WTC11 (cell line): ENCODE measurements at regions not wholly inside any gene's neighbourhood (a gene's known extent, or its start where the extent isn't known, plus 50 kb on each side); places are given as distances from the start of the nearest gene placed in this dataset.

Experiments
- ATAC-seq: fragments of 200-7000 bp; cut with Tn5 transposase; 2 replicates; pipeline ENCODE4 v1.10.0; 2021; ENCODE audit warnings: mild to moderate bottlenecking, moderate library complexity
- CTCF ChIA-PET: fragments of 300-600 bp; sonication (Branson Sonifier 250); formaldehyde crosslinking; loops from one replicate; lab custom pipeline; 2021; ENCODE audit warnings: antibody characterized with exemption; lab: Charles Lee
- POLR2A ChIA-PET: fragments of 350-600 bp; sonication (Branson Sonifier 250); formaldehyde crosslinking; loops from one replicate; lab custom pipeline; 2021; ENCODE audit warnings: antibody characterized with exemption; lab: Charles Lee
- DNase-seq: peaks from one replicate; pipeline ENCODE4 v3.0.0; 2021; ENCODE audit warnings: low spot score
- H3K27ac Mint-ChIP-seq: 2 replicates; pipeline ENCODE4 v1.8.0; 2021; ENCODE audit warnings: mixed read lengths
- H3K27me3 Mint-ChIP-seq: 2 replicates; pipeline ENCODE4 v1.8.0; 2021; ENCODE audit warnings: low read depth, mild to moderate bottlenecking, moderate library complexity, mixed read lengths
- H3K36me3 Mint-ChIP-seq: 2 replicates; pipeline ENCODE4 v1.8.0; 2021; ENCODE audit warnings: mixed read lengths
- H3K4me1 Mint-ChIP-seq: 2 replicates; pipeline ENCODE4 v1.8.0; 2022; ENCODE audit warnings: mixed read lengths
- H3K4me3 Mint-ChIP-seq: 2 replicates; pipeline ENCODE4 v1.8.0; 2021; ENCODE audit warnings: mild to moderate bottlenecking, moderate library complexity, mixed read lengths
- H3K9me3 Mint-ChIP-seq: 2 replicates; pipeline ENCODE4 v1.8.0; 2021; ENCODE audit warnings: mixed read lengths
- ETV6 ChIP-seq: sonication (generic); formaldehyde crosslinking; IDR thresholded peaks from 2 replicates; pipeline ENCODE4 v1.8.1; 2022; ENCODE audit warnings: mild to moderate bottlenecking, missing genetic modification reagents
- RORB ChIP-seq: fragments of 250-450 bp; sonication (Bioruptor Pico); IDR thresholded peaks from 2 replicates; pipeline ENCODE4 v1.9.0; 2021; ENCODE audit warnings: mild to moderate bottlenecking
- SMAD4 ChIP-seq: sonication (generic); formaldehyde crosslinking; IDR thresholded peaks from 2 replicates; pipeline ENCODE4 v1.8.0; 2022; ENCODE audit warnings: mild to moderate bottlenecking, missing genetic modification reagents
- TCF7 ChIP-seq: sonication (generic); formaldehyde crosslinking; IDR thresholded peaks from 2 replicates; pipeline ENCODE4 v1.8.0; 2022; ENCODE audit warnings: mild to moderate bottlenecking, low read depth, missing genetic modification reagents, moderate library complexity
- TEAD1 ChIP-seq: sonication (generic); formaldehyde crosslinking; IDR thresholded peaks from 2 replicates; pipeline ENCODE4 v1.8.0; 2022; ENCODE audit warnings: mild to moderate bottlenecking, missing genetic modification reagents
- TEAD4 ChIP-seq: sonication (generic); formaldehyde crosslinking; IDR thresholded peaks from 2 replicates; pipeline ENCODE4 v1.8.0; 2022; ENCODE audit warnings: mild to moderate bottlenecking, missing genetic modification reagents
- TP53 ChIP-seq: sonication (generic); formaldehyde crosslinking; IDR thresholded peaks from 2 replicates; pipeline ENCODE4 v1.8.1; 2023; ENCODE audit warnings: mild to moderate bottlenecking, missing genetic modification reagents
- ZNF232 ChIP-seq: sonication (generic); formaldehyde crosslinking; IDR thresholded peaks from 2 replicates; pipeline ENCODE4 v1.8.0; 2022; ENCODE audit warnings: mild to moderate bottlenecking, missing genetic modification reagents
- ZNF416 ChIP-seq: fragments of 250-450 bp; sonication (Bioruptor Pico); IDR thresholded peaks from 2 replicates; pipeline ENCODE4 v1.9.0; 2021; ENCODE audit warnings: mild to moderate bottlenecking, inconsistent platforms
- TF ChIP-seq, protein P1 (sequence below): sonication (generic); formaldehyde crosslinking; IDR thresholded peaks from 2 replicates; pipeline ENCODE4 v1.8.1; 2022; ENCODE audit warnings: low read depth, missing genetic modification reagents, borderline replicate concordance
- TF ChIP-seq, protein P2 (sequence below): fragments of 250-450 bp; sonication (Bioruptor Pico); conservative IDR thresholded peaks from 2 replicates; pipeline ENCODE4 v1.9.0; 2021; ENCODE audit warnings: mild to moderate bottlenecking
- TF ChIP-seq, protein P3 (sequence below): fragments of 250-450 bp; sonication (Bioruptor Pico); IDR thresholded peaks from 2 replicates; pipeline ENCODE4 v2.1.2; 2022; ENCODE audit warnings: mild to moderate bottlenecking, moderate library complexity
- TF ChIP-seq, protein P4 (sequence below): sonication (generic); formaldehyde crosslinking; IDR thresholded peaks from 2 replicates; pipeline ENCODE4 v1.8.0; 2023; ENCODE audit warnings: mild to moderate bottlenecking, missing genetic modification reagents
- TF ChIP-seq, protein P5 (sequence below): fragments of 250-450 bp; sonication (Bioruptor Pico); IDR thresholded peaks from 2 replicates; pipeline ENCODE4 v1.9.0; 2021; ENCODE audit warnings: moderate library complexity, mild to moderate bottlenecking, inconsistent platforms, borderline replicate concordance
- TF ChIP-seq, protein P6 (sequence below): sonication (generic); formaldehyde crosslinking; IDR thresholded peaks from 2 replicates; pipeline ENCODE4 v1.8.1; 2023; ENCODE audit warnings: mild to moderate bottlenecking, missing genetic modification reagents, moderate library complexity
- TF ChIP-seq, protein P7 (sequence below): sonication (generic); formaldehyde crosslinking; IDR thresholded peaks from 2 replicates; pipeline ENCODE4 v1.8.0; 2022; ENCODE audit warnings: mild to moderate bottlenecking, missing genetic modification reagents
- TF ChIP-seq, protein P8 (sequence below): fragments of 250-450 bp; sonication (Bioruptor Pico); IDR thresholded peaks from 2 replicates; pipeline ENCODE4 v1.9.0; 2021; ENCODE audit warnings: mild to moderate bottlenecking

DNA sequence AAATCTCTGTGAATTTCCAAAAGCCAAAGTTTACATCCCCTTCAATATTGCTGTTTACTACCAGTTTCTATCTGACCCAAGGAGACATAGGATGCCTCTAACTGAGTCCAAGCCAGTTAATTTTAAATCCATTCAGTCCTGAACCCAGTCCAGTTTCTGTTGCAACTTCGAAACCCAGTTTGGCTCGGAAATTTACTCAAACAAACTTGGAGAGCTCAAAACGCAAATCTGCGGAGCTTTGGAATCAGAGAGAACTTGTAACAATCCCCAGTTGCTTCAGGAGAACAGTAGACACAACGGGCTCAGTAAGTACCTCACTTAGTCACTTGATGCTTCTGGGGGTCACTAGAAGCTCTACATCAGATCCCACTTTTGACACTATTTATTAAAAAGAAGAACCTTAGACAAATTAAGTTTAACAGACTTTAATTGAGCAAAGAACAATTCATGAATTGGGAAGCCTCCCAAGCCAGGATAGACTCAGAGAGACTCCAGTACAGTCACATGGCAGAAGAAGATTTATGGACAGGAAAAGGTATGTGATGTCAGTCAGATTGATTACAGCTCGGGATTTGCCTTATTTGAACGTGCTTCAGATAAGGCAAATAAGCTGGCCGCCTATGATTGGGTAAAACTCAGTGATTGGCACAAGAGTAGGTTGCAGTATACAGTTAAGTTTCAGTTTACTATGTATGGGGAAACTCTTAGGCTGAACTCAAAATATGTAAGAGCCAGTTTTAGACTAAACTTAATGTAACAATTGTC is 118.0 kb downstream of the RFPL4B start (continued):
- TF ChIP-seq TEAD4 (no peak), ETV6 (CRISPR knock-in tag) (no peak), ZNF416 (no peak), SMAD4 (no peak), TP53 (CRISPR knock-in tag) (no peak)
- TF ChIP-seq, protein P1, sequence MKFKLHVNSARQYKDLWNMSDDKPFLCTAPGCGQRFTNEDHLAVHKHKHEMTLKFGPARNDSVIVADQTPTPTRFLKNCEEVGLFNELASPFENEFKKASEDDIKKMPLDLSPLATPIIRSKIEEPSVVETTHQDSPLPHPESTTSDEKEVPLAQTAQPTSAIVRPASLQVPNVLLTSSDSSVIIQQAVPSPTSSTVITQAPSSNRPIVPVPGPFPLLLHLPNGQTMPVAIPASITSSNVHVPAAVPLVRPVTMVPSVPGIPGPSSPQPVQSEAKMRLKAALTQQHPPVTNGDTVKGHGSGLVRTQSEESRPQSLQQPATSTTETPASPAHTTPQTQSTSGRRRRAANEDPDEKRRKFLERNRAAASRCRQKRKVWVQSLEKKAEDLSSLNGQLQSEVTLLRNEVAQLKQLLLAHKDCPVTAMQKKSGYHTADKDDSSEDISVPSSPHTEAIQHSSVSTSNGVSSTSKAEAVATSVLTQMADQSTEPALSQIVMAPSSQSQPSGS (CRISPR knock-in tag) = no peak
- TF ChIP-seq, protein P2, sequence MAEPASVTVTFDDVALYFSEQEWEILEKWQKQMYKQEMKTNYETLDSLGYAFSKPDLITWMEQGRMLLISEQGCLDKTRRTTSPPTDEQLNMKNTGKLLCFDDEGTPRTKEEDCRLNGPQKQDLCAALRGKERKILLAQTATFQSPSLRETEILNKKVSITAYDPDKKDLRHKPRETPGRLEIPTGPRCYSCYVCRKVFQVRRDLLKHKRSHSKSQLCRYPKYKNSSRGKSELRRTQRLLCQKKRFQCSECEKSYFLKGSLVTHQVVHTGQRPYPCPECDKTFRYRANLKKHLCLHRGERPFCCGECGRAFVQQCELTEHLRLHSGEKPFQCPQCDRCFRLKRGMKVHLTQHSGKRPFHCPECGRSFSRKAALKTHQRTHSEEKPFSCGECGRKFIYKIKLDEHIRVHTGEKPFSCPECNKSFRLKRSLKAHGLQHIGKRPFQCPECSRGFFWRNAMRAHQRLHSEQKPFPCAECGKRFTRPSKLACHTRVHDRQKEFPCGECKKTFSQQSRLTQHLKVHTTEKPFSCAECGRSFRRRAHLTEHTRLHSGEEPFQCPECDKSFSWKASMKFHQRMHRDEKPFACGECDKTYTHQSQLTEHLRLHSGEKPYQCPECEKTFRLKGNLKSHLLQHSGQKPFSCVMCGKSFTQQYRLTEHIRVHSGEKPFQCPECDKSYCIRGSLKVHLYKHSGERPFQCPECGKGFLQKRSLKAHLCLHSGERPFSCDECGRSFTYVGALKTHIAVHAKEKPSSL (CRISPR knock-in tag) = no peak
- TF ChIP-seq, protein P3, sequence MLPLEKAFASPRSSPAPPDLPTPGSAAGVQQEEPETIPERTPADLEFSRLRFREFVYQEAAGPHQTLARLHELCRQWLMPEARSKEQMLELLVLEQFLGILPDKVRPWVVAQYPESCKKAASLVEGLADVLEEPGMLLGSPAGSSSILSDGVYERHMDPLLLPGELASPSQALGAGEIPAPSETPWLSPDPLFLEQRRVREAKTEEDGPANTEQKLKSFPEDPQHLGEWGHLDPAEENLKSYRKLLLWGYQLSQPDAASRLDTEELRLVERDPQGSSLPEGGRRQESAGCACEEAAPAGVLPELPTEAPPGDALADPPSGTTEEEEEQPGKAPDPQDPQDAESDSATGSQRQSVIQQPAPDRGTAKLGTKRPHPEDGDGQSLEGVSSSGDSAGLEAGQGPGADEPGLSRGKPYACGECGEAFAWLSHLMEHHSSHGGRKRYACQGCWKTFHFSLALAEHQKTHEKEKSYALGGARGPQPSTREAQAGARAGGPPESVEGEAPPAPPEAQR (CRISPR knock-in tag) = no peak
- TF ChIP-seq, protein P4, sequence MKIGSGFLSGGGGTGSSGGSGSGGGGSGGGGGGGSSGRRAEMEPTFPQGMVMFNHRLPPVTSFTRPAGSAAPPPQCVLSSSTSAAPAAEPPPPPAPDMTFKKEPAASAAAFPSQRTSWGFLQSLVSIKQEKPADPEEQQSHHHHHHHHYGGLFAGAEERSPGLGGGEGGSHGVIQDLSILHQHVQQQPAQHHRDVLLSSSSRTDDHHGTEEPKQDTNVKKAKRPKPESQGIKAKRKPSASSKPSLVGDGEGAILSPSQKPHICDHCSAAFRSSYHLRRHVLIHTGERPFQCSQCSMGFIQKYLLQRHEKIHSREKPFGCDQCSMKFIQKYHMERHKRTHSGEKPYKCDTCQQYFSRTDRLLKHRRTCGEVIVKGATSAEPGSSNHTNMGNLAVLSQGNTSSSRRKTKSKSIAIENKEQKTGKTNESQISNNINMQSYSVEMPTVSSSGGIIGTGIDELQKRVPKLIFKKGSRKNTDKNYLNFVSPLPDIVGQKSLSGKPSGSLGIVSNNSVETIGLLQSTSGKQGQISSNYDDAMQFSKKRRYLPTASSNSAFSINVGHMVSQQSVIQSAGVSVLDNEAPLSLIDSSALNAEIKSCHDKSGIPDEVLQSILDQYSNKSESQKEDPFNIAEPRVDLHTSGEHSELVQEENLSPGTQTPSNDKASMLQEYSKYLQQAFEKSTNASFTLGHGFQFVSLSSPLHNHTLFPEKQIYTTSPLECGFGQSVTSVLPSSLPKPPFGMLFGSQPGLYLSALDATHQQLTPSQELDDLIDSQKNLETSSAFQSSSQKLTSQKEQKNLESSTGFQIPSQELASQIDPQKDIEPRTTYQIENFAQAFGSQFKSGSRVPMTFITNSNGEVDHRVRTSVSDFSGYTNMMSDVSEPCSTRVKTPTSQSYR = no peak
- TF ChIP-seq, protein P5, sequence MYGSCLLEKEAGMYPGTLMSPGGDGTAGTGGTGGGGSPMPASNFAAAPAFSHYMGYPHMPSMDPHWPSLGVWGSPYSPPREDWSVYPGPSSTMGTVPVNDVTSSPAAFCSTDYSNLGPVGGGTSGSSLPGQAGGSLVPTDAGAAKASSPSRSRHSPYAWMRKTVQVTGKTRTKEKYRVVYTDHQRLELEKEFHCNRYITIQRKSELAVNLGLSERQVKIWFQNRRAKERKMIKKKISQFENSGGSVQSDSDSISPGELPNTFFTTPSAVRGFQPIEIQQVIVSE (CRISPR knock-in tag) = no peak

DNA sequence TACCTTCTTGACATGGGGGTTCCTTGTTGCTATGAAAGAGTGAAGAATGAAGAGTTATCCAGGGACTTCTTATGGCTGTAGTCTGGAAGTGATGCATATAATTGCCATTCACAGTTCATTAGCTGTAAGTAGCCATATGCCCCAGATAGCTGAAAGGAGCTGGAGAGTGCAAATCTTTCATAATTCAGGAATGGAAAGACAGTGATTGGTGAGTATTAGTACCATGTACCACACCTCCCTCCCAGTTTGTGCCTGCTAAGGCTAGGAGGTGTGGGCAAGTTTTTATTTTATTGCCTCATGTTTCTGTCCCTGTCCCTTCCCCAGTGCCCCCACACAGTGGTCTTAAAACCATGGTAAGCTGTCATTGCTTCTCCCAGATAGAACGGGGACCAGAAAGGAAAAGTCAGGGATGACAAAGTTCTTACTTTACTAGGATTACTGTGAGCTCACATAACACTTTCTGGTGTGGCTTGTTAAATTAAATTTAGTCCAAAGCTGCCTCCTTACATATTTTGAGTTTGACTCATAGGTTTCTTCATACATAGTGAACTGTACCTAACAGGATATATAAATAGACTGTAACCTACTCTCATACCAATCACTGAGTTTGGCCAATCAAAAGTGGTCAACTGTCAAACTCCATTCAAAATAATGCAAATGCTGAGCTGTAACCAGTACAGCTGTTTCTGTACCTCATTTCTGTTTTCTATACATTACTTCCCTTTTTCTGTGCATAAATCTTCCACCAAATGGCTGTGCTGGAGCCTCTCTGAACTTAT is 119.4 kb downstream of the RFPL4B start:
- no peaks in the 10 kb centered on the region for H3K27me3 Mint-ChIP-seq
- no peak for ATAC-seq
- ChIA-PET CTCF (no interaction called here), POLR2A (no interaction called here)
- no peak overlapping the region for H3K4me3 Mint-ChIP-seq
- no peaks in the 10 kb centered on the region for H3K36me3 Mint-ChIP-seq
- no peak for DNase-seq
- H3K9me3 Mint-ChIP-seq = no peaks in the 10 kb centered on the region
- no peaks in the 10 kb centered on the region for H3K4me1 Mint-ChIP-seq
- no peak overlapping the region for H3K27ac Mint-ChIP-seq
- TF ChIP-seq, protein P1 (CRISPR knock-in tag) = no peak
- TF ChIP-seq ZNF232 (CRISPR knock-in tag) (no peak), TEAD1 (CRISPR knock-in tag) (no peak), RORB (CRISPR knock-in tag) (no peak), TCF7 (CRISPR knock-in tag) (no peak)
- TF ChIP-seq, protein P6, sequence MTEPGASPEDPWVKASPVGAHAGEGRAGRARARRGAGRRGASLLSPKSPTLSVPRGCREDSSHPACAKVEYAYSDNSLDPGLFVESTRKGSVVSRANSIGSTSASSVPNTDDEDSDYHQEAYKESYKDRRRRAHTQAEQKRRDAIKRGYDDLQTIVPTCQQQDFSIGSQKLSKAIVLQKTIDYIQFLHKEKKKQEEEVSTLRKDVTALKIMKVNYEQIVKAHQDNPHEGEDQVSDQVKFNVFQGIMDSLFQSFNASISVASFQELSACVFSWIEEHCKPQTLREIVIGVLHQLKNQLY (CRISPR knock-in tag) = no peak
- TF ChIP-seq, protein P7, sequence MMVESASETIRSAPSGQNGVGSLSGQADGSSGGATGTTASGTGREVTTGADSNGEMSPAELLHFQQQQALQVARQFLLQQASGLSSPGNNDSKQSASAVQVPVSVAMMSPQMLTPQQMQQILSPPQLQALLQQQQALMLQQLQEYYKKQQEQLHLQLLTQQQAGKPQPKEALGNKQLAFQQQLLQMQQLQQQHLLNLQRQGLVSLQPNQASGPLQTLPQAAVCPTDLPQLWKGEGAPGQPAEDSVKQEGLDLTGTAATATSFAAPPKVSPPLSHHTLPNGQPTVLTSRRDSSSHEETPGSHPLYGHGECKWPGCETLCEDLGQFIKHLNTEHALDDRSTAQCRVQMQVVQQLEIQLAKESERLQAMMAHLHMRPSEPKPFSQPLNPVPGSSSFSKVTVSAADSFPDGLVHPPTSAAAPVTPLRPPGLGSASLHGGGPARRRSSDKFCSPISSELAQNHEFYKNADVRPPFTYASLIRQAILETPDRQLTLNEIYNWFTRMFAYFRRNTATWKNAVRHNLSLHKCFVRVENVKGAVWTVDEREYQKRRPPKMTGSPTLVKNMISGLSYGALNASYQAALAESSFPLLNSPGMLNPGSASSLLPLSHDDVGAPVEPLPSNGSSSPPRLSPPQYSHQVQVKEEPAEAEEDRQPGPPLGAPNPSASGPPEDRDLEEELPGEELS = no peak
- TF ChIP-seq, protein P8, sequence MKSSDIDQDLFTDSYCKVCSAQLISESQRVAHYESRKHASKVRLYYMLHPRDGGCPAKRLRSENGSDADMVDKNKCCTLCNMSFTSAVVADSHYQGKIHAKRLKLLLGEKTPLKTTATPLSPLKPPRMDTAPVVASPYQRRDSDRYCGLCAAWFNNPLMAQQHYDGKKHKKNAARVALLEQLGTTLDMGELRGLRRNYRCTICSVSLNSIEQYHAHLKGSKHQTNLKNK (CRISPR knock-in tag) = no peak
